Activated B cell treated with CpG ODN at 0.5 μM for 24 hours (primary cell): ENCODE measurements at regions not wholly inside any gene's neighbourhood (a gene's known extent, or its start where the extent isn't known, plus 50 kb on each side); places are given as distances from the start of the nearest gene placed in this dataset.
"Not testable (repeated sequence)": the region's sequence is repeated elsewhere in the genome, so short reads cannot be mapped to it uniquely, and the experiment has no call there.

Experiments used
- ATAC-seq: fragments of 200-7000 bp; cut with Tn5 transposase; one replicate; pipeline ENCODE4 v1.10.0; 2021; ENCODE audit warnings: low read depth, mild to moderate bottlenecking, moderate library complexity
- CTCF ChIA-PET: fragments of 350-600 bp; sonication (Branson Sonifier 250); formaldehyde crosslinking; loops from one replicate; lab custom pipeline; 2021; ENCODE audit warnings: antibody characterized with exemption; lab: Charles Lee
- POLR2A ChIA-PET: fragments of 350-600 bp; sonication (Branson Sonifier 250); formaldehyde crosslinking; loops from one replicate; lab custom pipeline; 2021; ENCODE audit warnings: antibody characterized with exemption; lab: Charles Lee
- DNase-seq: peaks from one replicate; pipeline ENCODE4 v3.0.0; 2022
- H3K27ac Mint-ChIP-seq: one replicate; pipeline ENCODE4 v1.8.0; 2020; ENCODE audit warnings: mixed read lengths
- H3K27me3 Mint-ChIP-seq: one replicate; pipeline ENCODE4 v1.8.0; 2021; ENCODE audit warnings: mixed read lengths
- H3K36me3 Mint-ChIP-seq: one replicate; pipeline ENCODE4 v1.8.0; 2021; ENCODE audit warnings: low read depth, mixed read lengths
- H3K4me1 Mint-ChIP-seq: one replicate; pipeline ENCODE4 v1.8.0; 2021; ENCODE audit warnings: mixed read lengths
- H3K4me3 Mint-ChIP-seq: one replicate; pipeline ENCODE4 v1.8.0; 2020; ENCODE audit warnings: mild to moderate bottlenecking, mixed read lengths
- H3K9me3 Mint-ChIP-seq: one replicate; pipeline ENCODE4 v1.8.0; 2020; ENCODE audit warnings: mixed read lengths
- intact Hi-C: fragments of 100-400 bp; cut with micrococcal nuclease; formaldehyde crosslinking; loops from one replicate; pipeline ENCODE4 v1.15.1; 2024
- TF ChIP-seq, protein P1 (sequence below): fragments of 200-600 bp; IDR thresholded peaks from one replicate; pipeline ENCODE4 v1.8.0; 2022; ENCODE audit warnings: antibody characterized with exemption, mild to moderate bottlenecking

DNA sequence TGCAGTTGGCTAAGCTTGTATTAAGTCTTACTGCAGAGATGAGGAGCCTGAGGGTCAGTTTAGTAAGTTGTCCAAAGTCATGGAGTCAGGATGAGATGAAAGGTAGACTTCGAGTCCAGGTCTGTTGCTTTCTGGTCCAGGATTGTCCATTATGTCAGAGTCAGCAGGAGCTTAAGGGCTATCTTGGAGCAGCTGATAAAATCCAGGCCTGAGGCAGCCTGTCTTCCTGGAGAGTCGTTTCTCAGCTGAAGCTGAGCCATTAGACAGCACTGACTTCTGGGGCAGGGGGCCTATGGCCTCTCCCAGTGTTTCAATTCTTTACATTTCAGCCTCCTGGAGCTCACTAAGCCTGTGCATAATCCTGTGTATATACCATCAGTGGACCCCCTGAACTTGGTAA is 219.5 kb upstream of the GAP43 start:
- Mint-ChIP-seq H3K4me3 (no peak overlapping the region), H3K27me3 (peaks cover 1% of the 10 kb centered on the region), H3K4me1 (no peaks in the 10 kb centered on the region), H3K36me3 (no peaks in the 10 kb centered on the region), H3K27ac (no peak overlapping the region), H3K9me3 (no peaks in the 10 kb centered on the region)
- no peak for DNase-seq
- ChIA-PET POLR2A (no interaction called here), CTCF (no interaction called here)
- intact Hi-C loops, result no loop called here
- TF ChIP-seq, protein P1, sequence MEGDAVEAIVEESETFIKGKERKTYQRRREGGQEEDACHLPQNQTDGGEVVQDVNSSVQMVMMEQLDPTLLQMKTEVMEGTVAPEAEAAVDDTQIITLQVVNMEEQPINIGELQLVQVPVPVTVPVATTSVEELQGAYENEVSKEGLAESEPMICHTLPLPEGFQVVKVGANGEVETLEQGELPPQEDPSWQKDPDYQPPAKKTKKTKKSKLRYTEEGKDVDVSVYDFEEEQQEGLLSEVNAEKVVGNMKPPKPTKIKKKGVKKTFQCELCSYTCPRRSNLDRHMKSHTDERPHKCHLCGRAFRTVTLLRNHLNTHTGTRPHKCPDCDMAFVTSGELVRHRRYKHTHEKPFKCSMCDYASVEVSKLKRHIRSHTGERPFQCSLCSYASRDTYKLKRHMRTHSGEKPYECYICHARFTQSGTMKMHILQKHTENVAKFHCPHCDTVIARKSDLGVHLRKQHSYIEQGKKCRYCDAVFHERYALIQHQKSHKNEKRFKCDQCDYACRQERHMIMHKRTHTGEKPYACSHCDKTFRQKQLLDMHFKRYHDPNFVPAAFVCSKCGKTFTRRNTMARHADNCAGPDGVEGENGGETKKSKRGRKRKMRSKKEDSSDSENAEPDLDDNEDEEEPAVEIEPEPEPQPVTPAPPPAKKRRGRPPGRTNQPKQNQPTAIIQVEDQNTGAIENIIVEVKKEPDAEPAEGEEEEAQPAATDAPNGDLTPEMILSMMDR, result no peak
- ATAC-seq, result no peak

DNA sequence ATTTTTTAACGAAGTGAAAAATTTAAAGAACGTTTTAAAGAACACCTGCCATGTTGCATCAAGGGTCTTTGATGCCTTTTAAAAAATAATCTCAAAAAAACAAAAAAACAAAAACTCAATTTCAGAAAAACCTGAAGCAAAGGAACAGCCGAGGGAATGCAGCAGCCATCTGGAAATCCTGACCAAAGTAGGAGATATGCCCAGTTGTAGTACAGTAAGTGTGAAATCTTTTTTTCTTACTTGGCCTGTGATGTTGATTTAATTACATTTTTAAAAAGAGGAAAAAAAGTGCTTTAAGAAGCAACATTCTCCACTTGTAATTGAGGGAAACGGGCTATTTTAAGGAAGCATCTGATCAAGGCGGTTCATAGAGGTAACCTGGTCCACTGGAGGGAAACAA is 213.7 kb upstream of the GAP43 start:
- Mint-ChIP-seq H3K4me1 (no peaks in the 10 kb centered on the region), H3K36me3 (no peaks in the 10 kb centered on the region), H3K27ac (no peak overlapping the region), H3K27me3 (peaks cover 3% of the 10 kb centered on the region), H3K9me3 (no peaks in the 10 kb centered on the region), H3K4me3 (no peak overlapping the region)
- DNase-seq (no peak), ATAC-seq (no peak)
- intact Hi-C loops, result no loop called here
- ChIA-PET CTCF (no interaction called here), POLR2A (no interaction called here)
- TF ChIP-seq, protein P1, result no peak

DNA sequence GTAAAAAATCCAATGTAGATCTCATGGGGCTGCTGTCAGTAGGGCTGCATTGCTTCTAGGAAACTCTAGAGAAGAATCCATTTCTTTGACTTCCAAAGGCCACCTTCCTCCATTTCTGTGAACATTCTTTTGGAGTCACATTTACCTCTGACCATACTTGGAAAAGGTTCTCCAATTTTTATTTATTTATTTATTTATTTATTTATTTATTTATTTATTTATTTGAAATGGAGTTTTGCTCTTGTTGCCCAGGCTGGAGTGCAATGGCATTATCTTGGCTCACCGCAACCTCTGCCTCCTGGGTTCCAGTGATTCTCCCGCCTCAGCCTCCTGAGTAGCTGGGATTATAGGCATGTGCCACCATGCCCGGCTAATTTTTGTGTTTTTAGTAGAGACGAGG is 208.7 kb upstream of the GAP43 start:
- not testable (repeated sequence) for H3K4me3 Mint-ChIP-seq

DNA sequence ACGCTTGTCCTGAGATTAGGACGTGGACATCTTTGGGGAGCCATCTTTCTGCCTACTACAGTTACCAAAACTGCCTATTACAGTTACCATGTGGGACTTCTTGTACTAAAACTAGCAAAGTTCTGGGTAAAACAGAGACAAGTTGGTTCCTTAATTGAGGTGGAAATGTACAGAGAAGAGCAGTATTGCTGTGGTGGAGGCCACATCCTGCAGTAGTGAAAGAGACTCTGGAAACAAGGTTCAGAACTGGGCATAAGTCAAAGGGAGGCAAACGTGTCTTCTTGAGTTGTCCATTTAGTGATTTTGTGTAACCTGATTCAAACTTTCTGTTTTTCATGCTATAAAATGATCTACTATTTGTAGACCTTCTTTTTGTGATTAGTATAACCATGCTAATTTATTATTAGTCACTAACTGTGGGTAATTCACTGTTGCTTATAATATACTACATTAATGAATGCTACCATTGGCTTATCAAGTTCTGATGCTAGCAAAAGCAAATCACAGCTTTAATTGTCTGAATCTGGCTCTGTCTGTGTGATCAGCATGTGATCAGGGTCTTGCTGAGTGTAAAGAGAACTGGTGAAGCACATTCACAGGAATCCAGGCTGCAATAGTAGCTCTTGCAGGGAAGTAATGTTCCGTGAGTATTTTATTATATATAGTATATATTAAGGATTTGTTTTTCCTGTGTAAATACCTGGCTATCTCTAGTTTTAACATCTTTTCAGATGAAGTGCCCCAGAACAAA is 207.9 kb upstream of the GAP43 start:
- Mint-ChIP-seq H3K27ac (no peak overlapping the region), H3K36me3 (no peaks in the 10 kb centered on the region), H3K4me3 (no peak overlapping the region), H3K27me3 (peaks cover 3% of the 10 kb centered on the region), H3K9me3 (no peaks in the 10 kb centered on the region), H3K4me1 (peaks cover 11% of the 10 kb centered on the region)
- intact Hi-C loops, result no loop called here
- ATAC-seq, result no peak
- TF ChIP-seq, protein P1, result no peak
- no peak for DNase-seq
- ChIA-PET CTCF (no interaction called here), POLR2A (no interaction called here)

More for the DNA sequence above, 208.7 kb upstream of the GAP43 start:
- CTCF ChIA-PET, H3K36me3 Mint-ChIP-seq, H3K27ac Mint-ChIP-seq, H3K9me3 Mint-ChIP-seq, intact Hi-C loops, POLR2A ChIA-PET, DNase-seq, ATAC-seq, H3K27me3 Mint-ChIP-seq: not testable (repeated sequence)
- peaks cover 11% of the 10 kb centered on the region for H3K4me1 Mint-ChIP-seq

DNA sequence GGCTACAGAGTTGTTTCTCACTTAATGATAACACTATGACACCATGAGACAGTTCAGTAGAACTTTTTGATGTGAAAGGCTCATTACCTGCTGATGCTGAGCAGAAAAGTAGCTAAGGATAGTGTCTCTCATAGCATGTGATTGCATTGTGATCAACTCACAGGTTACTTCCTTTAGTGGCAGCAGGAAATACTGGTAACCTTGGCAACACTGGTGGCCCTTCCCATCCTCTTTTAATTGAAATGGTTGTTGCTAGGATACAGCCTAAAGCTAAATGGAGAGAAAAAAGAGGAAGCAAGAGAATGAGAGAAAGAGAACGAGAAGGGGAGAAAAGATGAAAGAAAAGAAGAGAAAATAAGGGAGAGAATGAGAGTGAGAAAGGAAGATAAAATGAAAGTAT is 204.7 kb upstream of the GAP43 start:
- ATAC-seq, result no peak
- no peaks in the 10 kb centered on the region for H3K27me3 Mint-ChIP-seq
- DNase-seq, result no peak
- H3K27ac Mint-ChIP-seq, result no peak overlapping the region
- H3K36me3 Mint-ChIP-seq, result no peaks in the 10 kb centered on the region
- H3K9me3 Mint-ChIP-seq, result no peaks in the 10 kb centered on the region
- TF ChIP-seq, protein P1, result no peak
- ChIA-PET POLR2A (no interaction called here), CTCF (no interaction called here)
- H3K4me3 Mint-ChIP-seq, result no peak overlapping the region
- intact Hi-C loops, result no loop called here
- H3K4me1 Mint-ChIP-seq, result peaks cover 11% of the 10 kb centered on the region

DNA sequence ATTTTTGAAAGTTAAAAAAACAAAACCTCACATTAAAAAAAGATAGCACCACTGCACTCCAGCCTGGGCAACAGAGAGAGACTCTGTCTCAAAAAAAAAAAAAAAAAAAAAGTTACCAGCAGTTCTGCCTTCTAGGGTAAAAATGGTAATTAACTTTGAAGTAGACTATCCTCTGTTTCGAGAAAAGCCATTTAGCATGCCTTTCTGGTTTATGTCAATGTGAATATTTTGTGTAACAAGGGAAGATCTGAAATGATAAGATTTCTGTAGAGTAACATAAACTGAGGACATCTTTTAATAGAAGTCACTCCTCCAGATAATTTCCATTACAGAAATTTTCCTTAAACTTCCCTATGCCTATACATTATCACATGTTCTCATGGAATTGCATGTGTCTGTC is 203.2 kb upstream of the GAP43 start:
- ChIA-PET CTCF (no interaction called here), POLR2A (no interaction called here)
- DNase-seq (no peak), ATAC-seq (no peak)
- TF ChIP-seq, protein P1, result no peak
- peaks cover 11% of the 10 kb centered on the region for H3K4me1 Mint-ChIP-seq
- no peaks in the 10 kb centered on the region for H3K36me3 Mint-ChIP-seq
- intact Hi-C loops, result no loop called here
- no peaks in the 10 kb centered on the region for H3K9me3 Mint-ChIP-seq
- H3K27me3 Mint-ChIP-seq, result no peaks in the 10 kb centered on the region
- no peak overlapping the region for H3K27ac Mint-ChIP-seq
- no peak overlapping the region for H3K4me3 Mint-ChIP-seq
